ENCODE measurements at regions not wholly inside any gene's neighbourhood (a gene's known extent, or its start where the extent isn't known, plus 50 kb on each side); places are given as distances from the start of the nearest gene placed in this dataset.
A peak's percentile ranks its signal among the peaks of the same experiment; 100 is the strongest.
"Not testable (repeated sequence)": the region's sequence is repeated elsewhere in the genome, so short reads cannot be mapped to it uniquely, and the experiment has no call there.

GRCh38 chr4:15294202-15294601 lies 133.6 kb upstream of the C1QTNF7 start:
- DNase-seq = no peak

GRCh38 chr4:15294832-15295231 lies 133.0 kb upstream of the C1QTNF7 start:
- no peak for DNase-seq

DNA sequence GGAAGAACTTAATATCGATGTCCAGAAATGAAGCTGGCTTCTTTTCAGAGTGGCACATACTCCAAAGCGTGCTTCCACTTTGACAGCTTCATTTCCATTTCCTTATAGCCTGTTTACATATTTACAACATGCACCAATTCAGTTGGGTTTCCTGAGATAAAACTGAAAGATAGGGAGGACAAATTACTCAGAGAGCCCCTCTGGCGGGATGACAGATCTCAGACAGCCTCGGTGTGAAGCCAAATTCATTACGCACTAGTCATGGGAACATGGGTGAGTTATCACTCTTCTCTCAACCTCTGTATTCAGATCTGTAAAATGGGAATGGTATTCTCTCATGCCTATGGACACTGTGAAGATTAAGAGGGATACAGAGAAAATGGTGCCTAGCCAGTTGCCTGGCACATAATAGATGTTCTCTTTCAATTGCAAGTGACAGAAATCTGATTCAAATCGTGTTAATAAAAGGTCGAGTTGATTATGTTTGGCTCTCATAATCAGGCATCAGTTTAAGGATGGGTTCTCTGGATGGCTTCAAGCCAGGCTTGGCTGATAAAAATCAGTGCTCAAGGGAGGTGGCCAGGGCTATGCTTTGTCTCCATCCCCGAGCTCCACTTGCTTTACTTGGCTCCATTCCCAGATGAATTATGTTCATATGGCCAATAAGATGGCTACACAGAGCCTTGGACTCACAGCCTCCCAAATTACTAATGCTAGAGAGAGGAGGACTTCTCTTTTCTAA lies 132.2 kb upstream of the C1QTNF7 start:
- DNase-seq = no peak

DNA sequence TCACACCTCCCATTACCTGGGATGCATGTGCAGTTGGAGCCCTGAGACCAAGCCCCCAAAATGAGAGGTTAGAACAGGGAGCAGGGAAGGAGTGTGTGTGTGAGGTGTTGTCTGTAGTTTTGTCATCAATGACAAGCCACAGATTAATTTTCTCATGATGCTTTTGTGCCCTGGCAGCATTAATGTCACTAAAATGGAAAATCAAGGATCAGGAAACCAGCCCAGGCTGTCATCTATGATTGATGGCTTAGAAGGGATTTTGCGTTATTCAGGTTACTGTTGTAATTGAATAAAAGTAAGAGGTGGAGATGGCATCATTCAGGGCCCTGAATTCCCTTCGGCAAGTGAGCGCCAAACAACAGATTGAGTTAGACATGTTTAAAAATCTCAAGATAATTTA lies 130.5 kb upstream of the C1QTNF7 start:
- no peak for DNase-seq

- no peak for DNase-seq
These were observed 128.2 kb upstream of the C1QTNF7 start for GRCh38 chr4:15299627-15300026.

- DNase-seq = peak; percentile 86
These were observed 124.7 kb upstream of the C1QTNF7 start for GRCh38 chr4:15303052-15303641.

DNA sequence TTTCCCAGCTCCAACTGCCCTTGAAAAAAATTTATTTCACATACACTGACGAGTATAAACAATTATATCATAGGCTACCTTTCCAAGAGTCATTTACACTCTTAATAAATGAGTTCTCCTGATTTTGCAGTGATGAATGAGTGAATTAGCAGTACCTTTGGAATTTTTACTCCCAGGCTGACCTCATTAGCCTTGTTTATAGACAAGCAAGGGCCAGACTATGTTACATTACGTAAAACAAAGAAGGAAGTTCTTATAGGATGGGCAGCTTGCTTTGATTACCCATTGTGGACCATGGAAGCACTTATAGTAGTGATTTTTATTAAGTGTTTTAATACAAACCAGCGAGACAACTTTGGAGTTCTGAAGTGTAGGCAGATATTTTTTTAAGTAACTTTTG lies 112.9 kb upstream of the C1QTNF7 start:
- no peak for DNase-seq

- DNase-seq = no peak
These were observed 110.6 kb upstream of the C1QTNF7 start for GRCh38 chr4:15317246-15317645.

GRCh38 chr4:15318621-15319348 lies 109.0 kb upstream of the C1QTNF7 start:
- DNase-seq = no peak

DNA sequence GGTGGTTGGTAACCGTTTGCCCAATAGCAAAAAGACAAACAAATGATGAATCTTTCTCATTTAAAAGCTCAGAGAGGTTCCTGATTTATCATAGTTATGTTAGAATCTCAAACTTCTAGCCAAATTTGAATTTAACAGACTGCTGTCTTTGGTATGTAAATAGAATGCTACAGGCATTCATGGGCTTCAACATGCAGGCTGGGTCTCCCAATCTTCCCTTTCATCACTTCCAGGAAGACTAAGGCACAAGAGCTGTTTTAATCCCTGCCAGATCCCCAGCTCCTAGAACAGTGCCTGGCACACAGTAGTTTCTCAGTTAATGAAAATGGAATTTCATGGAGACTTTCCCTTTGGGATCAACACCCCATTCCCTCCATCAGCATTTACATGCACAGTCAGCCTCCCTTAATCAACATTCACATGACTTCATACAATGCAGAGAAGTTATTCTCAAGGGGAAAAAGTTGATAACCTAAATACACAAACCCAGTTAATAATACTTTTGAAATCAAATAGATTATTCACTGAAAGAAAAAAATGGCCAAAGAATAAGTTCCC lies 107.6 kb upstream of the C1QTNF7 start:
- no peak for DNase-seq

DNA sequence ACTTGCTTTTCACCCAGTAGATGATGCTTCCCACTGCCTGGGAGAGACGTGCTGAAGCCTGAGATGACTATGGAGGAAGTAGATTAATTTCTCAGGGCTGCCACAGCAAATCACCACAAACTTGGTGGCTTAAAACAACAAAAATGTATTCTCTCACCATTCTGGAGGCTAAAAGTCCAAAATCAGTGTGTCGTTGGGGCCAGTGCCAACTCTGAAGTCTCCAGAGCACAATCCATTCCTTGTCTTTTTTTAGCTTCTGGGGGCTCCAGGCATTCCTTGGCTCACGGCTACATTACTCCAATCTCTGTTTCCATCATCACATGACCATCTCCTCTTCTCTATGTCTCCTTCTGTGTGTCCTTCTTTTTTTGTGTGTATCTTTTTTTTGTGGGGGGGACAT lies 105.8 kb upstream of the C1QTNF7 start:
- DNase-seq = no peak

DNA sequence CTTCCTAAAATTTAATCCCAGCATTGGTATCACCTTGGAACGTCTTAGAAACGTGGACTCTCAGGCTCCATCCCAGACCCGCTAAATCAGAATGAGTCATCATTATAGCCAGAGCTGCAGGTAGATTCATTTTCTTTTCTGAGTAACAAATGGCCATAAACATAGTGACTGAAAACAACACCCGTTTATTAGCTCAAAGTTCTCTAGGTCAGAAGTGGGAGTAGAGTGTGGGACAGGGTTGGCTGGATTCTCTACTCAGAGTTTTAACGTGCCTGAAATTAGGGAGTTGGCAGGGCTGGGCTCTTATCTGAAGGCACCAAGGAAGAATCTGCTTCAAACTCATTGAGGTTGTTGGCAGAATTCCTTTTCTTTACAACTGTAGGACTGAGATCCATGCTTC lies 101.8 kb upstream of the C1QTNF7 start:
- no peak for DNase-seq

GRCh38 chr4:15327311-15328298 lies 100.2 kb upstream of the C1QTNF7 start:
- DNase-seq = peak; percentile 86

DNA sequence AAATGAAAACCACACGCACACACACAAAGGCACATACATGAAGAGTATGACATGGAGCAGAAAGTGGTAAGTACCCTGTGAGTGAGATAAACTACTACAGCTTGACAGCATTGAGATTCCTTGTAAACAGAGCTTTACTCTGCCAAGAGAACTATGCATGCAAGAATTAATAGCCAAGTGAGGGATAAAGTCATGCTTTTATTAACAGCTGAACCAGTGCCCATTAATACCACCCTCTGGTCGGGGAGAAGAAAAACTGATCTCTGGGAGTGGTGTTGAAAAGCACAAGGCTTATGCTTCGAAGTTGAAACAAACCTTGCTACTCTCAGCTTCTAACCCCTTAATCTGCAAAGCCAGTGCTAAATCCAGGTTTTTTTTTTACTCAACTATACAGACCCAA lies 95.9 kb upstream of the C1QTNF7 start:
- DNase-seq = no peak

GRCh38 chr4:15332377-15332776 lies 95.5 kb upstream of the C1QTNF7 start:
- DNase-seq = no peak

DNA sequence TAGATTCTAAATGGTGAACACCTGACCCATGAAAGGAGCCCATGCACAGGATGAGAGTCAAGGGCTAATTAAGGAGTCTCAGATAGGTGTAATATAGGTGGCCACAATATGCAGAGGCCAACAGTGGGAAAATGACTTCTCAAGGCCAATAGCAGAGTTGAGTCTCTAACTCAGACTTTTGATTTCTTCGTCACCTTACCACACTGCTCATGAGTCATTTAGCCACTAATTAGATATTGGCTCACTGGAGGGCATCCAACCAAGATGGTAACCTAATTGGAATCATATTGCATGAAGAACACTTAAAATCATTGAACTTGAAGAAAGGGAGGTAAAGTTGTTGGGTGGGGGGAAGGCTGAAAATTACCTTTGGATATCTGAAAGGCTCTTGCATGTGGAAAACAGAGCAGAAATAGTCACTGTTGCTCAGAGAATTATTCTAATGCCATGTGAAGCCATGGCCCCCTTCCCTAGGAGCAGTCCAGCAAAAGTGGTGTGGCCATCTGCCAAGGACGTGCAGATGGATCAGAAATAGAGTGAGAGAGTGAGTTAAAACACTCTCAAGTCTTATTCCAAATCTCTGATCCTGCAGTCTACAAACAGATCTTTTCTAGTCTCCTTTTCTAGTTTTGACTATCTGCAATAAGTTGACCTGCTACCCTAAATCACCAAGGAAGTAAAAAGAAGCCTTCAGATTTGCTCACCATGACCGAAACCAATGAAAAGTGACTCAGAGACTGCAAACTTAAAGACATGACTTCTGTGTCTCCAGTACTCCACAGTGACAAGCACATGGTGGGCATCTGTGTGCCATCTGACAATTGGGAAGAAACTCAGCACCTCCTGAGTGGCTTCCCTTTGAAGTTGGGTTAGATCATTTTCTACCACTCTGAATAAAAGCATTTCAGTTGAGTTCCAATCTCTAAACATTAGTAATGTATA lies 93.9 kb upstream of the C1QTNF7 start:
- DNase-seq = no peak

GRCh38 chr4:15336410-15337167 lies 91.2 kb upstream of the C1QTNF7 start:
- peak; percentile 80 for DNase-seq

DNA sequence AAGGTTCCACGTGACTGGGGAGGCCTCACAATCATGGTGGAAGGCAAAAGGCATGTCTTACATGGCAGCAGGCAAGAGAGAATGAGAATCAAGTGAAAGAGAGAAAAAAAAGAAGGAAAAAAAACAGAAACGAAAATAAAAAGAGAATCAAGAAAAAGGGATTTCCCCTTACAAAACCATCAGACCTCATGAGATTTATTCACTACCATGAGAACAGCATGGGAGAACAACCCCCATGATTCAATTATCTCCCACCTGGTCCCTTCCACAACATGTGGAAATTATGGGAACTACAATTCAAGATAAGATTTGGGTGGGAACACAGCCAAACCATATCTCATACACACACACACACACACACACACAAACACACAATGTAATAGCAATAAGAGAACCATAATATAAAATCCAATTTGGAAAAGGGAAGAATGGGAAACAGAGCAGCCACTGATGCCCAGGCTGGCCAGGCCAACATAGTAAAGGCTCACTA lies 90.6 kb upstream of the C1QTNF7 start:
- not testable (repeated sequence) for DNase-seq

DNA sequence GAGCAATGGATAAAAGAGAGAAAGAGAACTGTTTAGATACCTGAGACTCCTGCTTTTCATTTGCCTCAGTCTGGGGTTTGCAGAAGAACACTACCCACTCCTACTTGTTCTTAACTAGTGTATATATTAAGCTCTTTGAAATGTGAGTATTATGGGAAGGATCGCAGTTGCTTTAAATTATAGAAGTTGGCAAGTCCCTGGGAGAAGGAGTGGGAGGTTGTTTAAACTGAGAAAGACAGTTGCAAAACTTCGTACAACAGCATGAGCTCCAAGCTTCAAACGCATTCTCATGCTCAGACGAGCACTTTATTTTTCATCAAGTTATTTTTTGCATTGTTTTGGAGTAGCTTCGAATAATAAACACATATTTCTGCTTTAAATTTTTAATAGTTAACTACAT lies 88.1 kb upstream of the C1QTNF7 start:
- no peak for DNase-seq

- no peak for DNase-seq
These were observed 87.5 kb upstream of the C1QTNF7 start for GRCh38 chr4:15340332-15340731.

All from HCEC 1CT (cell line).